Activated effector memory CD4-positive, alpha-beta T cell treated with anti-CD3 and anti-CD28 coated beads, Interleukin-2, amount 50 U/mL, for 16 hours (primary cell): ENCODE measurements at regions not wholly inside any gene's neighbourhood (a gene's known extent, or its start where the extent isn't known, plus 50 kb on each side); places are given as distances from the start of the nearest gene placed in this dataset.

Source experiments
- DNase-seq: peaks from one replicate; pipeline ENCODE4 v3.0.0-alpha.2; 2020

GRCh38 chr2:221211653-221212052 is 360.5 kb downstream of the EPHA4 start:
- DNase-seq = no peak

DNA sequence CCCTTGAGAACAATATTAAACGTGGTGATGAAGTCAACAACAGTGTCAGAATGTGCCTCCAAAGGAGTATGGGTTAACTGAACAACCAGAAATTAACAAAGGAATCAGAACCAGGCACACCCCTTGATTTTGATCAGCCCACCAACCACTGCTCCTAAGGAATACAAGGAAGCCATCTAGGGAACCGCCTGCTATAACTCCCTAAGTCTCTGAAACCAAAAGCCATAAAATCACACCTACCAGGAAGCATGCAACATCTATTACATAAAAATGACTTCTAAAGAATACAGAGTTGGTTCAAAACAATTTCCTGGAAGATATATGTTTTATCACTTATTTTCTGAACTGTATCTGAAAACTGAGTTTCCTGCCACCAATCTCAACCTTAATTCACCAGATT is 360.0 kb downstream of the EPHA4 start:
- DNase-seq = no peak

- DNase-seq = no peak
Observed at GRCh38 chr2:221215487-221215886, 356.6 kb downstream of the EPHA4 start.

DNA sequence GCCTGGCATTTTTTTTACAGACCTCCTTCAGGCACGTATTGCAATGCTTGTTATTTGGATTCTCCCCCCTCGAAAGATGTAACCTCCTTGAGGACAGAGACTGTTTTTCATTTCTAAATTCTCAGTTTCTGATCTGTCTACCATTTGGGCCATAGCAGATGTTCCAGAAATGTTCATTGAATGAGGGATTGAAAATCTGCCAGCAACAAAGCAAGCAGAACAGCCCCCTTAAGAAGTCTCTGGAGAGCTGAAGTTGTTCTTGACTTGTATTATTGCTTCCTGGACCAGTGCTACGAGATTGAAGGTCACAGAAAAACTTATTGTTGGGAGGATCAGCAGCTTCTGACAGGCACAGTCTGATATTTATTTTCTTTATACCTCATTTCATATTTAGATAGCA is 355.5 kb downstream of the EPHA4 start:
- no peak for DNase-seq

DNA sequence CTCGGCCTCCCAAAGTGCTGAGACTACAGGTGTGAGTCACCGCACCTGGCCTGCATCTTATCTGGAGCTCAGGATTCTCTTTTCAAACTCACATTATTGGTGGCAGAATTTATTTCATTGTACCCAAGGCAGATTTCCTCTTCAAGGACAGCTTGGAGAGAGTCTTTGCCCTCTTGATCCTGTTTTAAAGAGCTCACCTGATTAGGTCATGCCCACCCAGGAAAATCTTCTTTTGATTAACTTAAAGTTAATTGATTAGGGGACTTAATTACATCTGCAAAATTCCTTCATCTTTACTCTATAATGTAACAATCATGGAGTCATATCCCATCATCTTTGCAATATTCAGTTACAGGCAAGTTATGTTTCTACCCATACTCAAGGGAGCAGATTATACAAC is 346.4 kb downstream of the EPHA4 start:
- no peak for DNase-seq

DNA sequence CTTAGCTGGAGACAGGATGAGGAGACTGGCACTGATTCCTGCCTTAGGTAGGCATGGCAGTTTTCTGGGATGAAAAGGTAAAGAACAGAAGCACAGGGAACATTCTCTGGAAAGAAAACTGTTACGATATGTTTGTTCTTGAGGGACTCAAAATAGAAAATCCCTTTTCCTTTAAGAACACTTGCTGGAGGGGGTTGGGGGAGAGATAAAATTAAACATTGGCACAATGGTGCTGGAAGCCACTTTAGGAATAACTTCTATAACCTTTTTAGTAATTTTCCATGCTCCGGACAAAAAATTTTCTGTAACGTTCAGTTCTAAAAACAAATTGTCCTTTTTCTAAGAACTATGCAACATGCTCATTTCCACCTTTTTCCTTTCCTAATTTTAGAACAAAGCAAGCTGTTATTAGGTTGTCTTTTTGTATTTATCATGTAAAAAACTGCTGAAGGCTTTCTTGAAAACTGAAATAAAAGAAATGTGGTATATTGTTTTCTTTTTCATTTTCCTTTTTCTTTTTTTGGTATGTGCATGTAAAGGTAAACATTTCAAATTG is 343.8 kb downstream of the EPHA4 start:
- no peak for DNase-seq

GRCh38 chr2:221229099-221229498 is 343.0 kb downstream of the EPHA4 start:
- no peak for DNase-seq

GRCh38 chr2:221231511-221231910 is 340.6 kb downstream of the EPHA4 start:
- no peak for DNase-seq

DNA sequence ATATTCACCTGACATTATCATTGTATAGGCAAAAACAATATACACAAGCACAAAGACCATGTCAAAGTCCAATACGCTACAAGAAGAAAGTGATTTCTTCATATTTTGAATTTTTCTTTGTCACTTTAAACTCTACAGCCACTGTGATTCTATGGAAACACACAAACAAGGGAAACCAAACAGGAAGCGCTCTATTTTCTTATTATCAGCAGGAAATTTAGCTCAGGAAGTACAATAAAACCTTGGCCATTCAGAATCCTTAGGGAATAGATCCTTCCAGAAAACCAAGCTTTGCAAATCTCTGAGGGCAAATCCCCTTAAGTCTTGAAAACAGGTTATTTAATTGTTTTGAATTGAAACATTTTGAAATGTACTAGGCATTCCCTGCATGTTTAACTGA is 336.2 kb downstream of the EPHA4 start:
- no peak for DNase-seq

GRCh38 chr2:221241072-221241471 is 331.0 kb downstream of the EPHA4 start:
- no peak for DNase-seq

DNA sequence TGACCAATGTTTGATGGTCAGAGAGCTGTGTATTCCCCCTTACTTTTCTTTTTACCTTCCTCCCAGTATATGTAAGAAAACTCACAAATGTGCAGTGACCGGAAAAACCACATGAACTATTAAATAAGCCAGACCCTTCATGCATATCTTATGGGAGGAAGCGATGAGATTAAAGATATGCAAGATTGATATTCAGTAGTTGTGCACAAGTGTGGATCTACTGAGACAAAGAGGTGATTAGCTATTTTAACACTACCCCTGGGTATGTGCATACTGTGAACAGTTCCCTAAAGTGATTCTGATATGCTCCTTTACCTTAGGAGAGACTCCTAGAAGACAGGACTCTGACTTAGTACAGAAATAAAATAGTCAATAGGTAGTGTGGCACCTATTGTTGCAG is 328.3 kb downstream of the EPHA4 start:
- DNase-seq = no peak

DNA sequence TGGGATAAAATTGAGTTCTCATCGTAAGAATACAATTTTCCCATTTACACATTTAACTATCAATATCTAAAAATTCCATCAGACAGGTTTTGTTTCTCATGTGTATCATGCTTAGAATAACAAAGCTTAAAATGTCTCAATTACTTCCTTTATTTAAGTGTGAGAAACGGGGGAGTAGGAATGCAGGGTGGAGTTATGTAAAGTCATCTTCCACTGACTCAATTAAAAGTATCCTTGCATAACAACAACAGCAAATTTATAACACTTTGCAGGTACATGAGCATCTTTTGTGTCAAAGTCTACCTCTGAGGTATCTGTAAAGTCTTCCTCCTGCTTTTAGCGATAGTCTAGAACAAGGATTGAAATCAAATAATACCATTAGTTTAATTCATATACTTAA is 327.1 kb downstream of the EPHA4 start:
- DNase-seq = no peak

- DNase-seq = no peak
Observed at GRCh38 chr2:221245772-221246171, 326.3 kb downstream of the EPHA4 start.

DNA sequence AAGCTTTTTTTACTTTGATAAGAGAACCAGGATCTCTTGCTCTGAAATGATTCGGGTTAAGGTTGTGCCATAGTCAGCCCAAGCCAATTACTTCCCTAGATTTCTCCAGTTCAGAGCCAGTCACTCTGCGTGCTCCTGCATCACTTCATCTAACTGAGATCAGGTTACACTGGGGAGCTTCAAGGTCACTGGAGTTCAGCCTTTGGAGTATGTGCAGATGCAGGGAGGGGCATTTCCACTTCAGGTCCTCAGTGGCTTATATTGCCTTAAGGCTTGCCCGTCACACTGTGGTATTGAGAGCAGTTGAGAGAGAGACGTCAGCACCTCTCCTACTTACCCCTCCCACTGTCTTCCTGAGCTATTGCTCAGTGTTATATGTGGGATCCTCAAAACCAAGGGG is 317.8 kb downstream of the EPHA4 start:
- no peak for DNase-seq

DNA sequence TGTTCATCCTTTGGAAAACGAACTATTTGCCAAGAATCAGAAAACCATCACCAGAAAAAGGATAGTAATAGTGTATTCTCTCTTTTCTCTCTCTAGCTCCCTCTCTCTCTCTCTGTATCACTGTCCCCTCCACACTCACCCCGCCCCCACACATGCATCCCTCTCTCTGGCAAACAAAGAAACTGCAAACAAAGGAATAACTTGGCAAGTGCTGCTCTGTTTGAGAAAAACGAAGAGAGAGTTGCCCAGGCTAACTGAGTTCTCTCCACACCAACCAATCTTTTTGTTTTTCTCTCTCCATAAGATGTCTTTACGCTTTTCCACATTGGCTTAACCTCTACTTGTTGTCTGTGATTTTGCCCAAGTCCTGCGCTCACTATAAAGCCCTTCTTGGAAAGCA is 316.2 kb downstream of the EPHA4 start:
- no peak for DNase-seq

- DNase-seq = no peak
Observed at GRCh38 chr2:221258464-221258863, 313.6 kb downstream of the EPHA4 start.

DNA sequence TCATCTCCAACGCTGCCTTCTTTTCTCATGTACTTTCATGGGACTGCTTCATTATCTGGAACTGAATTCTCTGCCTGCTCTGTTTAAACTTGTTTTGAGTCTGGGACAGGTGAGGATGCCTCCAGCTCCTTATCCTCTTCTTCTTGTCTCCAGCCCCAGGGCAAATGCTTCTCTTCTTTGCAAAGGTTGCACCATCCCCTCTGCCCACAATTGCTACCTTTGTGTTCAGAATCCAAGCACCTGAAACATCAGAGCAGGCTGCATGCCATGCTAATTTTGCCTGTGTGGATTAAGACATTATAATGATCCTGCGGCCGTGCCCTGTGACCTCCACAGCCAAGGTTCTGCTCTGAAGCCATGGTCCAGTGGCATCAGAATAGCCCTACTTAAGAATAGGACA is 309.5 kb downstream of the EPHA4 start:
- DNase-seq = no peak

DNA sequence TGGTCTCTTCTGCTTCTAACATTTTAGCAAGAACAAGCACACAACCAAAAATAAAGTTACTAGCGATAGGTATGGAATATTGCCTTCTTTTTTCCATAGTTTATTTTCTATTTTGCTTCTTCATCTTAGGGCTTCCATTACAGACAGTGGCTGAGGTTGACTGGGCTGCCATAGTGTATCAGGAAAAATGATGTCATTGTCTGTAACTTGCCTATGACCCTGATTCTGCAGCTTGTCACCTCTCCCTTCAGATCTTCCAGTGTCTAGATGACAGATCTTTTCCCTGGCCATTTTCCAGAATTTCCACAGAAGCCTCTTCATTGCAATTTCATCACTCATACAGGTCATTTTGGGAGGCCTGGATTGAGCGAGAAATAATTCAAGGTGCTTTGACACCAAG is 308.5 kb downstream of the EPHA4 start:
- DNase-seq = no peak

GRCh38 chr2:221264318-221264717 is 307.8 kb downstream of the EPHA4 start:
- no peak for DNase-seq

DNA sequence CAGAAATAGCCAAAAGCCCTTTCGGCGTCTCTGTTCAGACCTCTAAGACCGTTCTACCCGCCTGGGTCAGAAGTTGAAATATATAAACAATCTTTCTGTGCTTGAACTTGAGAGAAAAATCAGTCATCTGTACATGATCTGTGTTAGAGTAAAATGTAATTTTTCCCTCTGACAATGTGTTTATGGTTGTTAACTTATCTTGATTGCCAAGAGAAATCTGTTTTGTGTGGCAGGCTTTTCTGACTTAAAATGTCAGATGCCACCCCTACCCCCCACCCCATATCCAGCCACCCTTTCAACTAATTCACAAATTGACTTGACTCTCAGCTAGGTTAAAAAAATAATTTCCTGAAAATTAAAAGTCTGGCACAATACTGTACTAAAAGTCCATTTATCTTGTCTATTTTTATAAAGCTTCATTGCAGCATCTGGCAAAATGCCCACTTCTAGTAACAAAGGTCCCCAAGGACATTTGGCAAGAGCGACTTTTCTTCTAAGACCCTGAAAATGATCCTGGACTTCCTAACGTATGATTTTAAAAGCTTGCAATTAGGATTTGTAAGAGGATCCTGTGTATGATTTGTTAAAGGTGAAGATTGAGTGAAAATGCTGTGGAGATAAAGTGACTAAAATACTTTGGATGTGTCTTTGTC is 304.2 kb downstream of the EPHA4 start:
- no peak for DNase-seq

- DNase-seq = no peak
Observed at GRCh38 chr2:221268631-221269030, 303.5 kb downstream of the EPHA4 start.

DNA sequence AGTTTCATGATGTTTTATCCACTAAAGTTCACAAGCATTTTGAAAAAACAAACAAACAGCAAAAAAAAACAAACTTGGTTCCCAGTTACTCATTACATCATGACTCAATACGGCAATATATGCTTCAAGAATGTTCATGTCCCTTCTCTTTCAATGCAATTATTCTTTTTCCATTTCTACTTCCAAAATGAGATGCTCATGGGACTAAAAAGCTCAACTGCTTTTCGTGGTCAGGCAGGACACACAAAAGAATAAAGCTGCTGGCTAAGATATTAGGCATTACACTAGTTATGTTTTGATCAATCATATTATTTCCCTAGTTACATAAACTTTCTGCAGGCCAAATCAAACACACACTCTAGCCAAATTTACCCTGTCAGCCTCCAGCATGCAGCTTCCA is 301.3 kb downstream of the EPHA4 start:
- no peak for DNase-seq

DNA sequence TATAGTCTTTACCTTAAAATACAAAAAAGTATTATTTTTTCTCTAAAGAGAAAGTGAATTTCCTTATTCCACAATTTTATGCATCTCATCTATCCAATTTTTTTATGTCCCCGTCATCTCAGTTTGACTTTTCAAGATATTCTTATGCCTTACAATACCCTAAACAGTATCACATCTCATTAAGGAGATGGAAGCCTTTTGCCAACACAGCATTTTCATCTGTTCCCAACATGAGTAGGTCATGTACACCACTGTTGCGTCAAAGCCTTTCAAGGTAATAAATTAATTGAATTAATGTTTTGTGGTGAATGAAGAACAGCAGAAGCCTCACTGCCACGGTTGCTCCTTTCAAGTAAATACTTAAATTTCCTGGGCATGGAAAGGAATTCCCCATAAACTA is 299.4 kb downstream of the EPHA4 start:
- no peak for DNase-seq

GRCh38 chr2:221276033-221276432 is 296.1 kb downstream of the EPHA4 start:
- DNase-seq = no peak

- no peak for DNase-seq
Observed at GRCh38 chr2:221276601-221277000, 295.5 kb downstream of the EPHA4 start.
